K562 (cell line): ENCODE measurements at regions not wholly inside any gene's neighbourhood (a gene's known extent, or its start where the extent isn't known, plus 50 kb on each side); places are given as distances from the start of the nearest gene placed in this dataset.
A peak's percentile ranks its signal among the peaks of the same experiment; 100 is the strongest.

ENCODE experiments used
- ASH1L ChIP-seq: fragments of 450-650 bp; IDR thresholded peaks from 2 replicates; pipeline ENCODE4 v1.6.1; 2018; ENCODE audit warnings: borderline replicate concordance, mild to moderate bottlenecking, low read depth; ENCODE audit not compliant: partially characterized antibody
- CBX8 ChIP-seq: fragments of 200-600 bp; sonication (generic); IDR thresholded peaks from 2 replicates; pipeline ENCODE4 v1.6.1; 2012; ENCODE audit warnings: borderline replicate concordance, mixed run types, low read depth, mild to moderate bottlenecking, moderate library complexity, mixed read lengths, low read length, control low read depth, inconsistent platforms; ENCODE audit not compliant: poor library complexity, severe bottlenecking; ENCODE audit errors: extremely low read depth
- CEBPB ChIP-seq: fragments of 450-650 bp; IDR thresholded peaks from 2 replicates; pipeline ENCODE4 v1.6.1; 2016; ENCODE audit warnings: missing genetic modification characterization, missing compliant biosample characterization
- DACH1 ChIP-seq: fragments of 450-650 bp; IDR thresholded peaks from 2 replicates; pipeline ENCODE4 v1.6.1; 2018; ENCODE audit not compliant: partially characterized antibody
- ELF2 ChIP-seq: fragments of 250-450 bp; sonication (Bioruptor Pico); IDR thresholded peaks from 2 replicates; pipeline ENCODE4 v1.5.0; 2021; ENCODE audit warnings: mild to moderate bottlenecking
- HMG20B ChIP-seq: fragments of 250-450 bp; sonication (Bioruptor Pico); IDR thresholded peaks from 2 replicates; pipeline ENCODE4 v1.5.0; 2021; ENCODE audit warnings: mild to moderate bottlenecking
- ILK ChIP-seq: fragments of 450-650 bp; IDR thresholded peaks from 2 replicates; pipeline ENCODE4 v1.6.1; 2016; ENCODE audit warnings: missing genetic modification characterization, low read depth, mild to moderate bottlenecking, missing compliant biosample characterization, moderate library complexity, borderline replicate concordance
- KLF13 ChIP-seq: fragments of 450-650 bp; IDR thresholded peaks from 2 replicates; pipeline ENCODE4 v1.6.1; 2016; ENCODE audit warnings: missing genetic modification characterization, low read depth, mild to moderate bottlenecking, missing compliant biosample characterization, moderate library complexity, borderline replicate concordance
- KLF16 ChIP-seq: IDR thresholded peaks from 2 replicates; pipeline ENCODE4 v1.6.1; 2016; ENCODE audit warnings: antibody characterized with exemption
- MEF2D ChIP-seq: conservative IDR thresholded peaks from 2 replicates; pipeline ENCODE4 v1.6.1; 2016; ENCODE audit warnings: low read depth, missing genetic modification characterization, missing compliant biosample characterization
- NFATC3 ChIP-seq: fragments of 450-650 bp; IDR thresholded peaks from 2 replicates; pipeline ENCODE4 v1.6.1; 2017; ENCODE audit warnings: mild to moderate bottlenecking
- RAD21 ChIP-seq, 2 experiments: fragments of 250-450 bp in 1 of 2; fragments of 450-650 bp in 1 of 2; sonication (Bioruptor Pico) in 1 of 2; formaldehyde crosslinking in 1 of 2; IDR thresholded peaks in 1 of 2; conservative IDR thresholded peaks in 1 of 2; 2 replicates each; pipeline versions ENCODE4 v1.4.0 to v1.8.0; 2020 to 2022; ENCODE audit warnings: mild to moderate bottlenecking in 2 of 2, moderate library complexity in 1 of 2
- REST ChIP-seq, 2 experiments: fragments of 450-650 bp; formaldehyde crosslinking in 1 of 2; IDR thresholded peaks; 2 replicates each; pipeline versions ENCODE4 v1.4.0 to v1.6.1; 2014 to 2020; ENCODE audit warnings: mild to moderate bottlenecking in 2 of 2, borderline replicate concordance in 1 of 2, low read depth in 1 of 2
- ZKSCAN1 ChIP-seq: fragments of 150-350 bp; IDR thresholded peaks from 2 replicates; pipeline ENCODE4 v1.6.1; 2016; ENCODE audit warnings: low read depth, low read length
- ZNF143 ChIP-seq: sonication (generic); formaldehyde crosslinking; IDR thresholded peaks from 2 replicates; pipeline ENCODE4 v1.9.0; 2022; ENCODE audit warnings: mild to moderate bottlenecking, missing genetic modification reagents
- ZNF431 ChIP-seq: sonication (generic); formaldehyde crosslinking; IDR thresholded peaks from 2 replicates; pipeline ENCODE4 v1.8.0; 2022; ENCODE audit warnings: mild to moderate bottlenecking, missing genetic modification reagents
- ZNF668 ChIP-seq: fragments of 250-450 bp; sonication (Bioruptor Pico); IDR thresholded peaks from 2 replicates; pipeline ENCODE4 v1.8.0; 2022; ENCODE audit warnings: mild to moderate bottlenecking, inconsistent platforms
- TF ChIP-seq, protein P1 (sequence below): fragments of 250-450 bp; sonication (Bioruptor Pico); IDR thresholded peaks from 2 replicates; pipeline ENCODE4 v1.4.0; 2020; ENCODE audit warnings: mild to moderate bottlenecking

DNA sequence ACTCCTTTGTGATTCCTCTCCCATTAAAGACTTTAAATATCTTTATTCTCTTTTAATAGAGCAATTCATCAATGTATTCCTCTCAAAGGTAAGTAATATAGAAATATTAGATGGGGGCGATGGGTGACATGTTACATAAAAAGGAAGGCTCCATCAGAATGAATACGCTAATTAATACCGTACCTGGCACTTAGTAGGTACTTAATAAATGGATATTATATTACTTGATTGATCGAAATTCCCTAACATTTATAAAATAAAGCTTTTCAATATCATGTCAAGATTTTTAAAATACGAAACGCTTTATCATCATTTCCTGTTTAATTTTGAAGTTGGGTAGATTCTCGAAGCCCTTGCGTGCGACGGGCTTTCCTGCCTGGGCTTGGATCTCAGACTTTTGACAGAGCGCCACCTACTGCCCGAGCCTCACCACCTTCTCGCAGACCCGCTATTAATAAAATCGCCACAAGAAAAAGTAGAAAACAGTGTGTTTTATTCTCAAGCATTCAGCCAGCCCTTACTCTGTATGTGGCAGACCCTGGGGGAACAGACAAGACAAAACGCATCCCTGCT, 99.4 kb downstream of the C5orf15 start (continued):
- peak; percentile 50; the same call in 1 of the 2 replicates for TF ChIP-seq REST (IDR thresholded peaks at IDR 0.05; ENCODE audit: borderline replicate concordance)
- TF ChIP-seq REST (CRISPR knock-in tag; IDR thresholded peaks at IDR 0.05; ENCODE audit: low read depth), result no peak
- TF ChIP-seq ZNF143 (CRISPR knock-in tag), result no peak
- TF ChIP-seq KLF13 (tag), result no peak
- TF ChIP-seq KLF16, result no peak; the same call in 1 of the 2 replicates
- TF ChIP-seq, protein P1, sequence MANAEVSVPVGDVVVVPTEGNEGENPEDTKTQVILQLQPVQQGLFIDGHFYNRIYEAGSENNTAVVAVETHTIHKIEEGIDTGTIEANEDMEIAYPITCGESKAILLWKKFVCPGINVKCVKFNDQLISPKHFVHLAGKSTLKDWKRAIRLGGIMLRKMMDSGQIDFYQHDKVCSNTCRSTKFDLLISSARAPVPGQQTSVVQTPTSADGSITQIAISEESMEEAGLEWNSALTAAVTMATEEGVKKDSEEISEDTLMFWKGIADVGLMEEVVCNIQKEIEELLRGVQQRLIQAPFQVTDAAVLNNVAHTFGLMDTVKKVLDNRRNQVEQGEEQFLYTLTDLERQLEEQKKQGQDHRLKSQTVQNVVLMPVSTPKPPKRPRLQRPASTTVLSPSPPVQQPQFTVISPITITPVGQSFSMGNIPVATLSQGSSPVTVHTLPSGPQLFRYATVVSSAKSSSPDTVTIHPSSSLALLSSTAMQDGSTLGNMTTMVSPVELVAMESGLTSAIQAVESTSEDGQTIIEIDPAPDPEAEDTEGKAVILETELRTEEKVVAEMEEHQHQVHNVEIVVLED (CRISPR knock-in tag), result no peak
- no peak for TF ChIP-seq MEF2D
- TF ChIP-seq DACH1, result peak; percentile 57
- TF ChIP-seq ZNF668, result no peak
- no peak for TF ChIP-seq ELF2 (CRISPR knock-in tag)
- peak; percentile 64 for TF ChIP-seq ZKSCAN1
- TF ChIP-seq CEBPB (tag), result no peak
- no peak for TF ChIP-seq CBX8
- no peak for TF ChIP-seq ILK (tag)
- TF ChIP-seq RAD21 (CRISPR knock-in tag; conservative IDR thresholded peaks at IDR 0.05 in 1 of 2, IDR thresholded peaks at IDR 0.05 in 1 of 2), result peak; percentile 62 to 72
- no peak for TF ChIP-seq NFATC3
- TF ChIP-seq ASH1L, result no peak
- TF ChIP-seq ZNF431 (CRISPR knock-in tag), result no peak
- no peak for TF ChIP-seq HMG20B (CRISPR knock-in tag)
